ENCODE measurements at regions not wholly inside any gene's neighbourhood (a gene's known extent, or its start where the extent isn't known, plus 50 kb on each side); places are given as distances from the start of the nearest gene placed in this dataset.
"Not testable (repeated sequence)": the region's sequence is repeated elsewhere in the genome, so short reads cannot be mapped to it uniquely, and the experiment has no call there.

DNA sequence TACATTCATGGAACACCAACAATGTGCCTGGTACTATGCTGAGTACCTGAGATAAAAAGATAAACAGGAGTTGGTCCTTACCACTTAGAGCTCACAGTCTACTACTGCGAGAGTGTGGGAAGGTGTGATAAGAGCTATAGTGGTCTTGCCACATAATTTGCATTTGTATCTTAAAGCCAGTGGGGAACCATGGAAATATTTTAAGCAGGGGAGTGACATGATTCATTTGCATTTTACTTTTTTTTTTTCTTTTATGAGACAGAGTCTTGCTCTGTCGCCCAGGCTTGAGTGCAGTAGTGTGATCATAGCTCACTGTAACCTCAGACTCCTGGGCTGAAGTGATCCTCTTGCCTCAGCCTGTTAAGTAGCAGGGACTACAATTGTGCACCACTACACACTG lies 53.6 kb downstream of the SRGAP2 start:
- not testable (repeated sequence) for DNase-seq

- DNase-seq, result not testable (repeated sequence)
Measured at GRCh38 chr1:206261473-206261872, 58.1 kb downstream of the SRGAP2 start.

GRCh38 chr1:206262424-206262823 lies 59.1 kb downstream of the SRGAP2 start:
- not testable (repeated sequence) for DNase-seq

- not testable (repeated sequence) for DNase-seq
Measured at GRCh38 chr1:206264916-206265315, 61.6 kb downstream of the SRGAP2 start.

- not testable (repeated sequence) for DNase-seq
Measured at GRCh38 chr1:206271153-206271552, 67.8 kb downstream of the SRGAP2 start.

DNA sequence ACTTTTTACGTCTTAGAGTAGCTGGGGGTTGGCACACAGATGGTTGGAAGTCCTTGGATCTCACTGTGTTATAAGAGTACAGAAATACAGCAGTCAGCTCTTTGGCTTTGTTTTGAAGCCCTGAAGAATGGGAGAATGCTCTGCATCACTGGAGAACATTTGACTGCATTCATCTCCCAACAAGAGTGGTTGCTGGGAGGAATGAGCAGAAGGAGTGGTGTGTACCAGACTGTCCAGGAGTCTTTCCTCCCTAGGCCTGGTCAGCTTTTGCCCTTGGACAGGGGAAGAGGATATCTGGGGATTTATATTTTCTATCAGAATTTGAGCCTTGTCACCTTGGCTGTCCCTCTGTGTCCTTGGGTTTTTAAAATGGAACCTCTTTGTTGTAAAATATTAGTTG lies 69.8 kb downstream of the SRGAP2 start:
- not testable (repeated sequence) for DNase-seq

GRCh38 chr1:206276143-206276542 lies 72.8 kb downstream of the SRGAP2 start:
- not testable (repeated sequence) for DNase-seq

DNA sequence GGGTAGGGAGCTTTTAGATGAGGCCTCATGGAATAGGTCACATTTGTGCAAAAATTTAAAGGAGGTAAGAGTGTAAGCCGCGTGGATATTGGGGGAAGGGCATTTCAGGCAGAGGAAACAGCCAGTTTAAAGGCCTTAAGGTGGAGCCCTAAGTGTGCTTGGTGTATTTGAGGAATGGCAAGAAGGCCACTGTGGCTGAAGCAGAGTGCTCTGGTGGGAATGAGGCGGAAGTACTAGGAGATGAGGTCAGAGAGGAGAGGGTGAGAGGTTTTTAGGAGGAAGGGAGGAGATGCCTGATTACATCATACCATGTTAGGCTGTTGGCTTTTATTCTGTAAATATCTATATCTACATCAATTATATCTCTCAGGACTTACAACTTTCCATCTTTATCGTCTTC lies 75.3 kb downstream of the SRGAP2 start:
- not testable (repeated sequence) for DNase-seq

GRCh38 chr1:206280683-206281082 lies 77.3 kb downstream of the SRGAP2 start:
- DNase-seq, result not testable (repeated sequence)

DNA sequence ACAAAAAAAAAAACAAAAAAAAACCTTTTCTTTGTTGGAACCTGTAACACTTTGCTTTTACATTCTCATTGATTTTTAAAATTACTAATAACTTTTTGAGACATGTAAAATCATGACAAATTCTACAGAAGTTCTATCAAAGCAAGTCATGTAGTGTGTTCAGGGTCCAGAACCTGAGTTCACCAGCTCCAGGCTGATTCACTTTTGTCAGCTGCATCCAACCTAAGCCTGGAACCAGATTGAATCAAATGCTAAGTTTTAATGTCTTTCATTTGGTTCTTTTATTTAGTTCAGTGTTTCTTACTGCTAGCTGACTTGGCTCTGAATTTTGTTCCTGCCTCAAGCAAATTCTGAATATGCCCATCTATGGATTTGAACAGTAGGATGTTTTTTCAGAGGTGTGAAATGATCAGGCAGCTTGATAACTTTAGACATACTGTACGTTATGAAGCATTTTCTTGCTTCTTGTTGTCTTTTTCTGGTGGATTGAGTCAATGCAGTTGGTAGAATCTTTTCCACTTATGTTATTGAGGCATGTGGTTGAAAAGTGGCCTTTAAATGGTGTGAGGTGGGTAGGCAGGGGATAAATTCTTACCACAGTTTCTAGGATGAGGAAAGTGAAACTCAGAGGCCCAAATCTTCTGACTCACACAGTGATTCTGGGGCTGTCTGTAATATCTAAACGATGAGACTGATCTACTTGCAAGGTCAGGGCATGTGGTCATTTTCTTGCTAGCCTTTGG lies 78.7 kb downstream of the SRGAP2 start:
- DNase-seq, result not testable (repeated sequence)

DNA sequence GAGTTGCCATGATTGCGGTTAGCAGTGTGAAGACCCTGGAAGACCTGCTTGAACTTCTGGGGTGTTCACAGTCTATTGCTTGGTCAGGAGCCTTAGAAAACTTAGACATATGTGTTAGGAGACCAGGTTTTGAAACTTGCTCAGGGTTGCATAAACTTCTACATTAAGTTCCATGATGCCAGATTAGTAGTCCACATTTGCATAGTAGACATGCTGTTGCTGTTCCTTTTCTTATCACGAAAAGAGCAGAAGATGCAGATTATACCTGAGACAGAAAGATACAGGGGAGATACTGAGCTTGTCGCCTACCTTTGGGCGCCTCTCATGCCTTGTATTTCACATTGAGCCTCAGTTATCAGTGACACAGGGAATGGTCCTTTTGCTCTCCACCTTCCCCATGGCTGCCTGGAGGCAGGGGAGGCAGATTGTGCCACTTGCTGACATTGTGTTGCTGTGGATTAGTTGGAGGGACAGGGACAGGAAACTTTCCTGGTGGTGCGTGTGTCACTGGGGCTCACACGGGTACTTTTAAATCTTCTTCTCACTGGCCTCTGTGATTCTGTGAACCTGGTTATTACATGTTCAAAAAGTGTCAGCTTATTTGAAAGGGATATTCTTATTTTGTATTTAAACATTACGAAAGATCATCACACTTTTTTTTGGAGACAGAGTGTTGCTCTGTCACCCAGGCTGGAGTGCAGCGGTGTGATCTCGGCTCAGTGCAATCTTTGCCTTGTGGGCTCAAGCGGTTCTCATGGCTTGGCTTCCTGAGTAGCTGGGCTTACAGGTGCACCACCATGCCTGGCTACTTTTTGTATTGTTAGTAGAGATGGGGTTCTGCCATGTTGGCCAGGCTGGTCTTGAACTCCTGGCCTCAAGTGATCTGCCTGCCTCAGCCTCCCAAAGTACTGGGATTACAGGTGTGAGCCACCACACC lies 82.0 kb downstream of the SRGAP2 start:
- not testable (repeated sequence) for DNase-seq

DNA sequence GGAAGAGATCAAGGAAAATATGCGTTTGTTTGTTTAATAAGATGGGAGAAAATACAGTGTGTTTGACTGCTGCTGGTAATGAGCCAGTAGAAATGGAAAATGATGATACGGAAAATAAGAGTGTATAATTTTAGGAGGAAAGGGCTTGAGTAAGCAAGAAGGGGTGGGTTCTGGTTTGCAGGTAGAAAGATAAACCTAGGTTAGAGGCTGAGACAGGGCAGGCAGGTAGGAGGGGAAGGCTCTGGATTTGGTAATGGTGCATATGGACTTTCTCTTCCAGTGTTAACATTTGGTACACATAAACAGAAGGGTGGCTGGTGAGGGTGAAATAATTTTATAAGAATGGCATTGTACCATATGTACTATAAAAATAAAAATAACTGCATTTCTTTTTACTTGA lies 84.4 kb downstream of the SRGAP2 start:
- not testable (repeated sequence) for DNase-seq

- not testable (repeated sequence) for DNase-seq
Measured at GRCh38 chr1:206288453-206288852, 85.1 kb downstream of the SRGAP2 start.

DNA sequence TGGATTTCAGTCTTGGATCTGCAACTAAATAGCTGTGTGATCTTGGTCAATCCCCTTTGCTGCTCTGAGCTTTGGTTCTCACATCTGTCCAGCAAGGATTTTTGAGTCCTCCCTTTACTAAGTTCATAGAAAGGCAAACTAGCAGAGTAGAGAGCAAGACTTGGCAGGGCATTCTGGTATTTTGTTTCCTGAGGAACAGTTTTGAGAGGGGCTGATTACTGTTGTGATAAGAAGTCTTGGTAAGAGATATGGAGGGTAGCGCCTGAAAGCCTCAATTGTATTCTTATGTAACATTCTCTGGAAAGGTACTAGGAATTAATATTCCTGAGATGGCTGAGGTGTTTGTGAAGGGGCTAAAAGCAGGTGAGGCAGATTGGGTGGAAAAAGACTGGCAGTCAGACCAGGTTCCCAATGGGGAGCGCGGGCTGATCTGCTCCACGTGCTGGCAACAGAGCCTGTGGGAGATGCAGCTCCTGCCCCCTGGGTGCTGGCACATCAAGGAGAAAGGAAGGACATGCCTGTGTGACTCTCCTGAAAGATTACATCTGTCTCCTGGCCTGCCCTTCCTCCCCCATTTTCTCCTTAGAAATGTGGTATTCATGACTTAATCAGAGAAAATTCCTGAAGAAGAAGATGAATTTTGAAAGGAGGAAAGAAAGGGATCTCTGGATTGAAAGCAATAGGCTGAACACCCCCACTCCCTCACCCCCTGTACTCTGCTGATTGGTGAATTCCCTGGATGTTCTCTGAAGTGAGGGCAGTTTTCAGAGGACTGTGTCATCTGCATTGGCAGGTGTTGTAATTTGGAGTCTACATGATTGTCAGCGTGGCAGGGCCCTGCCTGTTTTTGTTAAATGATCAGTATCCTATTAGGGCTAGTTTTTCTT lies 94.0 kb downstream of the SRGAP2 start:
- DNase-seq, result not testable (repeated sequence)

DNA sequence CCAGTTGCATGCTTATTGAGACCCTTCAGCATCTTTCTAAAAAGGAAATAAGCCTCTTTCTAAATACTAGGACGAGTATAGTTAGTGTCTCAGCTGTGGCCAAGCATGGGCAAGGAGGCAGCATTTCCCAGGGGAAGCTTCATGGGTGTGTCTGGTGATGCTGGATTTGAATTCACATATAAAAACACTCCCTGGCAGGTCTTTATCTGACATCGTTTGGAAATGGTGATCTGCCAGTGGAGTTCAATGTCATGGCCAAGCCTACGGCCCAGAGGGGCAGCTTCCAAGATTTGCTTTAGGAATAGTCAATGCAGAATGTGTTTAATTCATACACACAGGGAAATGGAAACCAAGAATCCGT lies 94.7 kb downstream of the SRGAP2 start:
- DNase-seq, result not testable (repeated sequence)

DNA sequence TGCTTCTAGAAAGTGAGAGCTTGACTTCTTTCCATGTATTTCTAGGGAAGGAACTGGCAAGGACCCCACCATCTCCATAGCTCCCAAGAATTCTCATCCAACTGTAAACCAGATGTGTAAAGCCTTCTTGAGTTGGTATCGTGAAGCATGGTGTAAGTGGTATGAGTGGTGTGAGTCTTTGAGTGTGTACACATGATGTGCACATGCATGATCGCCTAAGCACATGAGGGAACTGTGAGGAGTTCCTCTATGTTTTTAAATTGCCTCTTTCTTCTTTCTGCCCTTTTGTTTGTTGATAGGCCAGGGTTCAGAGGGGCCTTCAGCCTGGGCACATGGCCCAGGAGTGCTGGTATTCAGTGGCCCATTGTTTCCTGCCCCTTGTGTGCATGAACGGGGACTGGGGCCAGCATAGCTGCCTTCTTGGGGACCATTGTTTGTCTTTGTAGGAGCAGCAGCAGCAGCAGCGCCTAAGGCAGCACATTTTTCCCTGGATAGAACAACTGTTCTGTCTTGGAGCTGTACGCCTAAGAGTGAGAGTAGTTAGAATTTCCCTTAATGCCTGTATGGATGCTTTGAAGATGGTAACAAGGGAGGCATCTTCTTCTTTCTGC lies 95.9 kb downstream of the SRGAP2 start:
- DNase-seq, result not testable (repeated sequence)

DNA sequence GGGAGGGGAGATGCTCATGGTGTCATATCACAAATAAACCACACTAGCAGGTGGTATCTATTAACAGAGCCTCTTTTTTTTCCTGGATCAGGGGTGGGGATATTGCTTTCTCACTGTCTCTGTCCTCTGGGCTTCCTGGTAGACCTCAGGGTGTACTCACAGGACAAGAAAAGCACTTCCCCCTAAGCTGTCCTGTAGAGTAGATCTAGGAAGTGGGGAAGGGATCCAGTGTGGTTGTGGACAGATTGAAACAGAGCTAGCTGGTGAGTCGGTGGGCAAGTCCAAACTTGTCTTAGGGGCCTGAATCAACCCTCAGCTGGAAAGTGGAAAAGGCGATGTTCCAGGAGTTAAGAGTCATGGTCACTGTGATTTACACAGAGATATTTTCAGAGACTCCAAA lies 96.6 kb downstream of the SRGAP2 start:
- DNase-seq, result not testable (repeated sequence)

DNA sequence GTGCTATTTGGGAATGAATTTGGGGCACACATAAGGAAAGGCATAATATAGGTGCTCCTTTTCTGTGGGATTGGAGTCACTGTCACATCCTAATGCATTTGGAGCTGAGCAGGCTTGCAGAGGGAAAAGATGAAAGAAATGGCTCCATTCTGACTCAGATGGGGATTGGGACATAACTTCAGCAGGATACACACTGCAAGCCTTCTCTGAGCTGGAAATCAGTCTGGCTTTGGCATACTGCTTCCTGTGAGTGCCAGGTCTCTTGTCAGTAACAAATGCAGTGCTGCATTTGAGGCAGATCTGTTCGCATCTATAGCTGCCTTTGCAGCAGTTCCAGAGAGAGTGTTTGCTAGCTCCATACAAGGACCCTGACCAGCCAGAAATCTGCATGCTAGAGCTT lies 98.7 kb downstream of the SRGAP2 start:
- not testable (repeated sequence) for DNase-seq

DNA sequence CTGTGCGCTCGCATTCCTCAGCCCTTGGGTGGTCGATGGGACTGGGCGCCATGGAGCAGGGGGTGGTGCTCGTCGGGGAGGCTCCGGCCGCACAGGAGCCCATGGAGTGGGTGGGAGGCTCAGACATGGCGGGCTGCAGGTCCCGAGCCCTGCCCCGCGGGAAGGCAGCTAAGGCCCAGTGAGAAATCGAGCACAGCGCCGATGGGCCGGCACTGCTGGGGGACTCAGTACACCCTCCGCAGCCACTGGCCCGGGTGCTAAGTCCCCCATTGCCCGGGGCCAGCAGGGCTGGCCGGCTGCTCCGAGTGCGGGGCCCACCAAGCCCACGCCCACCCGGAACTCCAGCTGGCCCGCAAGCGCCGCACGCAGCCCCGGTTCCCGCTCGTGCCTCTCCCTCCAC lies 104.1 kb downstream of the SRGAP2 start:
- DNase-seq, result not testable (repeated sequence)

DNA sequence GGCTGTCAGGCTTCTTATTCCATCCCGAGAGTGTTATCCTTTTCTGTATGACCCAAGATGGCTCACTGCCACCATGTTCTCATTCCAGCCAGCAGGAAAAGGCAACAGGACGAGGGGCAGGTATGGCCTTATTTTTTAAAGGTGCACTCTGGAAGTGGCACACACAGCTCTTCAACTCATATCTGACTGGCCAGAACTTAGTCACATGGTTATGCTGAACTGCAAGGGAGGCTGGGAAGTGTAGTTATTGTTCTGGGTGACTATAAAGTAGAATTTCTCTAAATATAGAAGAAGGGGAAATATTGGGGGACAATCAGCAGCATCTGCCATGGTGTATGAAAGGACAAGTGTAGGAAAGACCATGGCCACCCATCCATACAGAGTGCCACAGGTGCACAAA lies 107.6 kb downstream of the SRGAP2 start:
- not testable (repeated sequence) for DNase-seq

- DNase-seq, result not testable (repeated sequence)
Measured at GRCh38 chr1:206311611-206312273, 108.4 kb downstream of the SRGAP2 start.

GRCh38 chr1:206312274-206312665 lies 108.9 kb downstream of the SRGAP2 start:
- DNase-seq, result not testable (repeated sequence)
